DND-41 (cell line): ENCODE measurements at regions not wholly inside any gene's neighbourhood (a gene's known extent, or its start where the extent isn't known, plus 50 kb on each side); places are given as distances from the start of the nearest gene placed in this dataset.

Experiments used
- ATAC-seq: fragments of 200-7000 bp; cut with Tn5 transposase; 3 replicates; pipeline ENCODE4 v1.9.1; 2021; ENCODE audit warnings: low read depth; ENCODE audit not compliant: insufficient read depth
- DNase-seq: peaks from one replicate; pipeline ENCODE4 v3.0.0-alpha.2; 2020
- H2AFZ ChIP-seq: 2 replicates; pipeline ENCODE4 v1.6.0; 2012; ENCODE audit warnings: low read depth, low read length
- H3K27ac ChIP-seq: 2 replicates; pipeline ENCODE4 v1.5.1; 2012; ENCODE audit warnings: low read length, inconsistent platforms
- H3K27me3 ChIP-seq: fragments of 200-600 bp; sonication (generic); 2 replicates; pipeline ENCODE4 v1.6.0; 2012; ENCODE audit warnings: low read length, mild to moderate bottlenecking, inconsistent platforms; ENCODE audit not compliant: insufficient read depth, poor library complexity
- H3K36me3 ChIP-seq: 2 replicates; pipeline ENCODE4 v1.5.1; 2012; ENCODE audit warnings: low read length, inconsistent platforms; ENCODE audit not compliant: insufficient read depth
- H3K4me1 ChIP-seq: 2 replicates; pipeline ENCODE4 v1.5.1; 2012; ENCODE audit warnings: mild to moderate bottlenecking, low read length; ENCODE audit not compliant: insufficient read depth
- H3K4me2 ChIP-seq: 2 replicates; pipeline ENCODE4 v1.6.0; 2012; ENCODE audit warnings: mild to moderate bottlenecking, moderate library complexity, low read length, inconsistent platforms; ENCODE audit not compliant: insufficient read depth
- H3K4me3 ChIP-seq, 2 experiments: fragments of 200-600 bp in 1 of 2; shearing (Covaris generic) in 1 of 2; 2 replicates each; pipeline ENCODE4 v1.5.1; 2012 to 2016; ENCODE audit warnings: inconsistent platforms in 2 of 2, low read length in 2 of 2, mild to moderate bottlenecking in 2 of 2, low read depth in 1 of 2, moderate library complexity in 1 of 2
- H3K79me2 ChIP-seq: 2 replicates; pipeline ENCODE4 v1.6.0; 2012; ENCODE audit warnings: low read length, inconsistent platforms; ENCODE audit not compliant: insufficient read depth
- H3K9ac ChIP-seq: 2 replicates; pipeline ENCODE4 v1.6.0; 2012; ENCODE audit warnings: low read depth, mild to moderate bottlenecking, inconsistent platforms, low read length, moderate library complexity
- H3K9me3 ChIP-seq: 2 replicates; pipeline ENCODE4 v1.5.1; 2012; ENCODE audit warnings: low read length, moderate library complexity, mild to moderate bottlenecking, inconsistent platforms; ENCODE audit not compliant: insufficient read depth, severe bottlenecking
- H4K20me1 ChIP-seq: 2 replicates; pipeline ENCODE4 v1.6.0; 2012; ENCODE audit warnings: low read length; ENCODE audit not compliant: insufficient read depth
- EZH2 ChIP-seq: IDR thresholded peaks from 3 replicates; pipeline ENCODE4 v1.6.1; 2012; ENCODE audit warnings: borderline replicate concordance, low read depth, mild to moderate bottlenecking, moderate library complexity, low read length, inconsistent platforms; ENCODE audit not compliant: severe bottlenecking
- TF ChIP-seq, protein P1 (sequence below): IDR thresholded peaks from 2 replicates; pipeline ENCODE4 v1.5.1; 2012; ENCODE audit warnings: borderline replicate concordance, low read length, moderate library complexity, mild to moderate bottlenecking; ENCODE audit not compliant: poor library complexity, severe bottlenecking; ENCODE audit errors: extremely low read depth

DNA sequence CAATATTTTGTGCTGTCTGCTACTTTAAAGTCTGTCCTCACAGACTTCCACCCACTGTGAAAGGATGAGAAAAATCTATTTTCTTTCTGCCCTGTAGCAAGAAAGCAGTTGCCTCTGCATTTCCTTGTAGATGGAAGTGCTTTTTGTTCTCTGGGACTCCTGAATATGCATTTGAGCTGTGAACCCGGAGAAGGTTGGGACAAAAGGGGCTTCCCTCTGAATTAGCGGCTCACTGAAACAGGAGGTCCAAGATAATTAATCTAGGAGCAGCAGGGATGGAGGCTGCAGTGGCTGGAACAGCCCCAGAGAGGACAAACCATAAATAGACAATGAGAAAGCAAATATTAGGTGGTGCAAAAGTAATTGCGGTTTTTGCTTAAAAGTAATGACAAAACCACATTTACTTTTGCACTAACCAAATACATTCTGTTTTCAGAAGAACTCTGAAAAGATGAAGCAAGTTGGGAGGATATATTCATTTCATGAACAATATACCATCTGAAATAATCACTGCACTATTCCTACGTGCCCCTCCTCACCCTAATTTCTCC lies 143.4 kb upstream of the KBTBD8 start:
- DNase-seq: no peak
- ATAC-seq: no peak
- Histone ChIP-seq H3K4me2 (no peak overlapping the region), H3K79me2 (no peaks in the 10 kb centered on the region), H3K9me3 (no peaks in the 10 kb centered on the region), H2AFZ (no peak overlapping the region), H3K36me3 (no peaks in the 10 kb centered on the region), H3K27me3 (peaks cover 10% of the 10 kb centered on the region), H3K9ac (no peak overlapping the region), H3K4me1 (no peaks in the 10 kb centered on the region), H4K20me1 (no peaks in the 10 kb centered on the region), H3K4me3 (no peak overlapping the region), H3K27ac (no peak overlapping the region)
- TF ChIP-seq, protein P1, sequence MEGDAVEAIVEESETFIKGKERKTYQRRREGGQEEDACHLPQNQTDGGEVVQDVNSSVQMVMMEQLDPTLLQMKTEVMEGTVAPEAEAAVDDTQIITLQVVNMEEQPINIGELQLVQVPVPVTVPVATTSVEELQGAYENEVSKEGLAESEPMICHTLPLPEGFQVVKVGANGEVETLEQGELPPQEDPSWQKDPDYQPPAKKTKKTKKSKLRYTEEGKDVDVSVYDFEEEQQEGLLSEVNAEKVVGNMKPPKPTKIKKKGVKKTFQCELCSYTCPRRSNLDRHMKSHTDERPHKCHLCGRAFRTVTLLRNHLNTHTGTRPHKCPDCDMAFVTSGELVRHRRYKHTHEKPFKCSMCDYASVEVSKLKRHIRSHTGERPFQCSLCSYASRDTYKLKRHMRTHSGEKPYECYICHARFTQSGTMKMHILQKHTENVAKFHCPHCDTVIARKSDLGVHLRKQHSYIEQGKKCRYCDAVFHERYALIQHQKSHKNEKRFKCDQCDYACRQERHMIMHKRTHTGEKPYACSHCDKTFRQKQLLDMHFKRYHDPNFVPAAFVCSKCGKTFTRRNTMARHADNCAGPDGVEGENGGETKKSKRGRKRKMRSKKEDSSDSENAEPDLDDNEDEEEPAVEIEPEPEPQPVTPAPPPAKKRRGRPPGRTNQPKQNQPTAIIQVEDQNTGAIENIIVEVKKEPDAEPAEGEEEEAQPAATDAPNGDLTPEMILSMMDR: no peak
- no peak for TF ChIP-seq EZH2

DNA sequence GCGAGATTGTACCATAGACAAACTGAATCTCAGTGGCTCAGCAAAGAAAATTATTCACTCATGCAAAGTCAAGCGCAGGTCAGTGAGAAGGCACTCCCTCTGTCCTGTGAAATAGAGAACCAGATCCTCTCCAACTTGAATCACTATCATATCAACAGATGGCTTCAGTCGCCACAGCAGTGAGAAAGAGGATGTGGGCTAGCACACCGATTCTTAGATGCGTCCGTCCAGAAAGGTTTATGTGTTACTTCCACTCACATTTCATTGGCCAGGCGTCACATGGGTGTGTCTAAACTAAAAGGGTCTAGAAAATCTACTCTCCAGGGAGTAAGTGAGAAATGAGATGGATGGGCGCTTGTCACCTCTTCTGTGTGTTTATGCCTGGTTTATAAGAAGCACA lies 141.6 kb upstream of the KBTBD8 start:
- Histone ChIP-seq H2AFZ (no peak overlapping the region), H3K27me3 (peaks cover 10% of the 10 kb centered on the region), H3K9ac (no peak overlapping the region), H3K4me2 (no peak overlapping the region), H3K36me3 (no peaks in the 10 kb centered on the region), H3K4me3 (no peak overlapping the region), H3K27ac (no peak overlapping the region), H3K79me2 (no peaks in the 10 kb centered on the region), H3K4me1 (no peaks in the 10 kb centered on the region), H4K20me1 (no peaks in the 10 kb centered on the region), H3K9me3 (no peaks in the 10 kb centered on the region)
- TF ChIP-seq EZH2: no peak
- TF ChIP-seq, protein P1: no peak
- peak; percentile 33; the same call in 2 of the 3 replicates for ATAC-seq
- no peak for DNase-seq

DNA sequence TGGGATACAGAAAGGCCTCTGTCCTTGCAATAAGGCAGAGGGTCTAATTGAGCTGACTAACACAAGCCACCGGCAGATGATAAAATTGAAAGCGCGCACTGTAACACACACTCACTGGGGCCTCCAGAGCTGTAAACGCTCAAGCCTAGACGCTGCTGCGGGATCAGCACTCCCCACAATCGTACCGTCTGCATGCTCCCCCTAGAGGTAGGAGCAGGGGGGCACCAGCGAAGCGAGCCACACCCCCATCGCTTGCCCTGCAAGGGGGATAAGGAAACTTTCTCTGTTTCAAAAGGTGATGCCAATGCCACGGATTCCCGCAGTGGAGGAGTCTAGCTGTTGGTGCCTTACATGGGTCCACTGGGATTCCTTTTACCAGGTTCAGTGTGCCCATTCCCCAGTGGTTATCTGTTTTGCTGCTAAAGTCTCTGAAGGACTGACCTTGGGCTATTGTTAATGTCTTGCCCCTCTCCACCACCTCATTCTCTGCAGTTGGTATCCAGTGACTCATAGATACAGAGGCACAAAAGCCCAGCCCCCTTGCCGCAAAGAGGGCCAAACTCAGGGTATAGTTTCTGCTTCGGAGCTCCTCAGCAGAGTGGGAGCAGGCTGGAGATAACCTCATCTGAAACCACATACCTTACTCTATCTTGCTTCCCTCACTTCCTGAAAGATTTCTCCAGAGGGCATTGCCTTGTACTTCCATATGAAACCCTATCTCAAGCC lies 139.3 kb upstream of the KBTBD8 start:
- Histone ChIP-seq H3K9ac (no peak overlapping the region), H3K4me3 (no peak overlapping the region), H3K36me3 (no peaks in the 10 kb centered on the region), H3K27ac (no peak overlapping the region), H3K4me2 (no peak overlapping the region), H3K4me1 (no peaks in the 10 kb centered on the region), H2AFZ (no peak overlapping the region), H3K27me3 (peaks cover 10% of the 10 kb centered on the region), H3K79me2 (no peaks in the 10 kb centered on the region), H3K9me3 (no peaks in the 10 kb centered on the region), H4K20me1 (no peaks in the 10 kb centered on the region)
- ATAC-seq: peak; percentile 44; the same call in 1 of the 3 replicates
- no peak for TF ChIP-seq EZH2
- TF ChIP-seq, protein P1: peak; percentile 27
- no peak for DNase-seq
